Ectodermal cell (in vitro differentiated cells): ENCODE measurements at regions not wholly inside any gene's neighbourhood (a gene's known extent, or its start where the extent isn't known, plus 50 kb on each side); places are given as distances from the start of the nearest gene placed in this dataset.

ENCODE experiments used
- H3K27ac ChIP-seq: 2 replicates; pipeline ENCODE4 v1.7.0; 2013; ENCODE audit warnings: mild to moderate bottlenecking, low read depth, low read length; ENCODE audit not compliant: insufficient read depth, poor library complexity, severe bottlenecking
- H3K27me3 ChIP-seq: 2 replicates; pipeline ENCODE4 v1.7.0; 2013; ENCODE audit warnings: mild to moderate bottlenecking, low read length; ENCODE audit not compliant: insufficient read depth, control insufficient read depth, poor library complexity, severe bottlenecking
- H3K36me3 ChIP-seq: one replicate; pipeline ENCODE4 v1.7.0; 2013; ENCODE audit warnings: low read length; ENCODE audit not compliant: control insufficient read depth, insufficient read depth
- H3K4me1 ChIP-seq: one replicate; pipeline ENCODE4 v1.7.0; 2013; ENCODE audit warnings: low read length; ENCODE audit not compliant: control insufficient read depth, insufficient read depth
- H3K4me3 ChIP-seq: 2 replicates; pipeline ENCODE4 v1.7.0; 2013; ENCODE audit warnings: low read depth, low read length, control low read depth; ENCODE audit not compliant: insufficient read depth
- H3K9me3 ChIP-seq: 2 replicates; pipeline ENCODE4 v1.7.0; 2013; ENCODE audit warnings: mild to moderate bottlenecking, low read length, moderate library complexity; ENCODE audit not compliant: control insufficient read depth
- WGBS, 2 experiments: methylation state at CpG; one replicate each; pipeline ENCODE4 v1.1.7; 2013; ENCODE audit warnings: missing lambda C conversion rate in 2 of 2; 5-methylcytosine and 5-hydroxymethylcytosine counted together

GRCh38 chr11:33633251-33634003 is 67.2 kb downstream of the C11orf91 start:
- no peak overlapping the region for H3K27ac ChIP-seq

DNA sequence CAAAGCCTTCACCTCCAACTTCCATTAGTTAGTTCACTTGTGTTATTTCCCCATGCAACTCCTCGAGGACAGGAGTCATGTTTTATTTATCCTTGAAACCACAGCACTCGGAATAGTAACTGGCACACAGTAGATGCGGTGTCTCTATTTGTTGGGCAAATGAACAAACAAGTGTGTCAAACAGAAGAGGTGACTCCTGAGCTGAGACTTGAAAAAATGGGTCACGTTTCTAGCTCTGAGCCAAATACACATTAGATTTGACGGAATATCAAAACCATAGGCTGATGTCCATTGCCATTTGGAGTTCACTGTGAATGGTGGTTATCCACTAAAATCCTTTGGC is 68.9 kb downstream of the C11orf91 start:
- no peak overlapping the region for H3K4me3 ChIP-seq
- no peaks in the 10 kb centered on the region for H3K4me1 ChIP-seq
- H3K27ac ChIP-seq: no peak overlapping the region
- 94 to 98% methylated on average over 5 of the region's 5 CpGs for WGBS, 2 experiments
- H3K36me3 ChIP-seq: no peaks in the 10 kb centered on the region
- H3K9me3 ChIP-seq: no peaks in the 10 kb centered on the region
- H3K27me3 ChIP-seq: no peaks in the 10 kb centered on the region

More at GRCh38 chr11:33633251-33634003, 67.2 kb downstream of the C11orf91 start:
- Histone ChIP-seq H3K27me3 (no peaks in the 10 kb centered on the region), H3K9me3 (no peaks in the 10 kb centered on the region), H3K4me1 (no peaks in the 10 kb centered on the region), H3K4me3 (no peak overlapping the region), H3K36me3 (no peaks in the 10 kb centered on the region)
- 79 to 82% methylated on average over 15 of the region's 15 CpGs for WGBS, 2 experiments

DNA sequence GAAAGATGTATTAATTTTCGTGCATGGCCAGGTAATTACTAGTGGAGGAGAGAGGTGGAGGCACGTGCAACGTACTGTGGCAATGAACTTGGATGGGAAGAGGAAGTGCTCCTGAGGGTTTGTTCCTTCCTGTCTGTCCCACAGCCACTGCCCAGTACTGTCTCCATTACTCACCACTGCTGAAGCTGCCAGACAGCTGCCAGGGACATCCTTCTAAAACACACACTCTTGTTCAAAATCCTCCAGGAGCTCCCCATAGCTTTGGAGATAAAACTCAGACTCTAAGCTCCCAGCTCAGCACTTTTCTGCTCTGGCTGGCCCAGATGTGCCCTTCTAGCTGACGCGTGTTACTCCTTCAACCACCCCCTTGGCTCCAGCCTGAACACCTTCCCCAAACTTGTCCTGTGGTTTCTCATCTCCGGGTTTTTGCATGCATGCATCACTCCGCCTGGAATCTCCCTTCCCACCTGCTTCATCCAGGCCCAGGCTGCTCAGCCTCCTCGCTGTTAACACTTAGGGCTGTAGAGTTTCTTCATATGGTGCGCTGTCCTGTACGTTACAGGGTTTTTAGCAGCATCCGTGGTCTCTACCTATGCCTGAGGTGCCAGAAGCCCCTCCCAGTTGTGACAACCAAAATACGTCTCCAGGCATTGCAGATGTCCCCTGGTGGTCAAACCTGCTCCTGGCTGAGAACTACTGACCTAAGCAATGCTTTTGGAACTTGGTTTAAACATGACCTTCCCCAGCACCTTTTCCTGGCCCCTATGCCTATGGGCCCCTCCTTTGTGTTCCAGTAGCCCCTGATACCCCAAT is 69.5 kb downstream of the C11orf91 start:
- H3K36me3 ChIP-seq: no peaks in the 10 kb centered on the region
- no peak overlapping the region for H3K4me3 ChIP-seq
- H3K4me1 ChIP-seq: no peaks in the 10 kb centered on the region
- no peak overlapping the region for H3K27ac ChIP-seq
- no peaks in the 10 kb centered on the region for H3K9me3 ChIP-seq
- WGBS, 2 experiments: 93 to 95% methylated on average over 12 of the region's 12 CpGs
- H3K27me3 ChIP-seq: no peaks in the 10 kb centered on the region

DNA sequence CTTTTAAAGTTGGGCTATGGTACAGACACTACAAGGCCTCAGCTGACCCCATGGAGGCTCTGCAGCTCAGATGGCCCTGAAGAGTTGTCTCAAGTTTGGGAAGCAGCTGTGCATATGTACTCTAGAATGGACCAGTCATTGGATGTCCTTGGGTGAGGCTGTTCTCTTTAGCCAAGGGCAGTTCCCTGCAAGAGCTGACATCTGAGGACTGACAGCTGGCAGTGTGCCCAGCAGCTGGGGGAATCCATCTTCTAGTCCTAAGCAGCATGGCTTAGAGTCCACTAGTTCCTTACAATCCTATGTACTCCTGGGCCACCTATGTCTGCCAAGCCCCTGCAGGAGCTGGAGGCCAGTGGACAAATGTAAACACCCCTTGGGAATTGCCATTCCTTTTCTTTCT is 76.5 kb downstream of the C11orf91 start:
- Histone ChIP-seq H3K36me3 (no peaks in the 10 kb centered on the region), H3K4me3 (no peak overlapping the region), H3K9me3 (no peaks in the 10 kb centered on the region), H3K27ac (no peak overlapping the region), H3K4me1 (peaks cover 8% of the 10 kb centered on the region), H3K27me3 (no peaks in the 10 kb centered on the region)

- no peak overlapping the region for H3K27ac ChIP-seq
- H3K4me1 ChIP-seq: peaks cover 8% of the 10 kb centered on the region
- no peak overlapping the region for H3K4me3 ChIP-seq
- WGBS, 2 experiments: 75 to 78% methylated on average over 6 of the region's 6 CpGs
- H3K27me3 ChIP-seq: no peaks in the 10 kb centered on the region
- no peaks in the 10 kb centered on the region for H3K36me3 ChIP-seq
- H3K9me3 ChIP-seq: no peaks in the 10 kb centered on the region
Measured at GRCh38 chr11:33622806-33623205, 77.8 kb downstream of the C11orf91 start.

GRCh38 chr11:33622186-33622585 is 78.4 kb downstream of the C11orf91 start:
- H3K27ac ChIP-seq: no peak overlapping the region
- H3K9me3 ChIP-seq: no peaks in the 10 kb centered on the region
- no peak overlapping the region for H3K4me3 ChIP-seq
- H3K27me3 ChIP-seq: no peaks in the 10 kb centered on the region
- 92 to 95% methylated on average over 7 of the region's 7 CpGs for WGBS, 2 experiments
- peaks cover 8% of the 10 kb centered on the region for H3K4me1 ChIP-seq
- H3K36me3 ChIP-seq: no peaks in the 10 kb centered on the region

DNA sequence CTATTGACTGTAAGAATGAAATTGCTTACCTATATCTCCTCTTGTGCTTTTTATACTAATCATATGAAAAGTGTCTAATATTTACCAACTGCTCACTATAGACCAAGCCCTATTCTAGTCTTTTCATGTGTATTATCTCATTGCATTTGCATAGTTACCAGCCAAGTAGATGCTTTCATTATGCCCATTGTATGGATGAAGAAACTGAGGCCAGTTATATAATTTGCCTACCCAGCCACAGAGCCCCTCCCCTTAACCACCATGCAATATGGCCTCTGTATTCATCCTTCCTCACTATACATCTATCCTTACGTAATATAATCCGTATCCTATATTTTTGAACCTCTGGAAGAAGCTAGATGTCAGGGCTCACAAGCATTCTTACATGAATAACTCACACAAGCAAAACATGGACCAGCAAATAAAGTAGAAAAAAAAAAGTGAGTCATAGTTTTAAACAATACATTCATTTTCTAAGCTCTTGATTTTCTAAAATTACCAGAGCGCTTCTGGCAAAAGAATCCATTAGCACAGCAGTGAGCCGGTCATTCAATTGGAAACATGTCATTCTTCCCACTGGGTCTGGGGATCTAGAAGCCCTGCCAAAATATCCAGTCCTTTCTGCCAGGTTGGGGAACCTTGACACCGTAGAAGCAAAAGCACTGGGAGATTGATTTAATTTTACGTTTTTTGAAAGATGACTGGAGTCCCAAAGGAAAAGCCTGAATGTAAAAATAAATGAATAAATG is 80.0 kb downstream of the C11orf91 start:
- Histone ChIP-seq H3K9me3 (no peaks in the 10 kb centered on the region), H3K27ac (no peak overlapping the region), H3K4me1 (peaks cover 8% of the 10 kb centered on the region), H3K27me3 (no peaks in the 10 kb centered on the region), H3K36me3 (no peaks in the 10 kb centered on the region), H3K4me3 (no peak overlapping the region)
- 90 to 94% methylated on average over 6 of the region's 6 CpGs for WGBS, 2 experiments

GRCh38 chr11:33618956-33619355 is 81.7 kb downstream of the C11orf91 start:
- 94 to 95% methylated on average over 7 of the region's 7 CpGs for WGBS, 2 experiments
- no peaks in the 10 kb centered on the region for H3K36me3 ChIP-seq
- H3K27ac ChIP-seq: no peak overlapping the region
- H3K9me3 ChIP-seq: no peaks in the 10 kb centered on the region
- H3K4me3 ChIP-seq: no peak overlapping the region
- peaks cover 8% of the 10 kb centered on the region for H3K4me1 ChIP-seq
- H3K27me3 ChIP-seq: no peaks in the 10 kb centered on the region

DNA sequence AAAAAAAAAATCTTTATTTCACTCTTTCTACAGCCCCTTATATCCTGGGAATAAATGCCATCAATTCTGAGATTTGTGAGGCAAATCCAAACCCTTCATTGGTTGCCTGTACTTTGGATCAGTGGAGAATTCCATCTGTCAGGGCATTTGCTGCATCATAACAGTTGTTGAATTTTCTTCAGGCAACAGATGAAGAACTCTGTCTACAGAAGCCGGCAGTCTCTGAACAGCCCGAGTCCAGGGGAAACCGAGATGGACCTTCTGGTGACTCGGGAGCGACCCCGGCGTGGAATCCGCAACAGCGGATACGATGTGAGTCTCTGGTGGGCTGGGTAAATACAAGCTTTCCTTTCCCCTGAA is 82.3 kb downstream of the C11orf91 start:
- Histone ChIP-seq H3K27me3 (no peaks in the 10 kb centered on the region), H3K27ac (no peak overlapping the region), H3K9me3 (no peaks in the 10 kb centered on the region), H3K4me3 (no peak overlapping the region), H3K36me3 (no peaks in the 10 kb centered on the region), H3K4me1 (peaks cover 4% of the 10 kb centered on the region)
- WGBS, 2 experiments: 93 to 94% methylated on average over 10 of the region's 10 CpGs

GRCh38 chr11:33617672-33618350 is 82.8 kb downstream of the C11orf91 start:
- Histone ChIP-seq H3K36me3 (no peaks in the 10 kb centered on the region), H3K27ac (no peak overlapping the region), H3K4me1 (peaks cover 4% of the 10 kb centered on the region), H3K27me3 (no peaks in the 10 kb centered on the region), H3K9me3 (no peaks in the 10 kb centered on the region), H3K4me3 (no peak overlapping the region)
- 86 to 88% methylated on average over 7 to 8 of the region's 8 CpGs for WGBS, 2 experiments
